MM.1S (cell line): ENCODE measurements at regions not wholly inside any gene's neighbourhood (a gene's known extent, or its start where the extent isn't known, plus 50 kb on each side); places are given as distances from the start of the nearest gene placed in this dataset.

Experiments
- EZH2phosphoT487 ChIP-seq: fragments of 300-600 bp; sonication (generic); IDR thresholded peaks from 2 replicates; pipeline ENCODE4 v1.6.1; 2018; ENCODE audit warnings: antibody characterized with exemption, low read length
- TF ChIP-seq, protein P1 (sequence below): fragments of 300-600 bp; sonication (generic); IDR thresholded peaks from 2 replicates; pipeline ENCODE4 v1.5.1; 2016; ENCODE audit warnings: antibody characterized with exemption, low read length, mixed read lengths

DNA sequence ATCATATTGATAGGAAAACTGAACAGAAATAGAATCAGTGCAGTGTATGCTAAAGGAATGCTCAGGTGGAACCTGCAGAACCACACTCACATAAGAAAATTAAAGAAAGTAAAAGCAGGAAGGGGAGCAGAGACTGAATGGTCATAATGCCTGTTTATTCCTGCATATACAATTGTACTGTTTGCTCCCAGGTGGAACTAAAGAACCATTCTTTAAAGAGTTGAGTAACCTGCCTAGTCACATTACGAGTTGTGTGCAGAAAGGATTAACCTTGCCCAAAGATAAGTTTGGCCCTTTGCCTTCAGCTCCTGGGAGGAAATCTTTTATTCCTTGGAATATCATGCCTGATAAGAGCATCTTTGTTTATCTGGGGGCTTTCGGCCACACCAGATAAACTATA, 434.7 kb downstream of the KIF2B start:
- TF ChIP-seq, protein P1, sequence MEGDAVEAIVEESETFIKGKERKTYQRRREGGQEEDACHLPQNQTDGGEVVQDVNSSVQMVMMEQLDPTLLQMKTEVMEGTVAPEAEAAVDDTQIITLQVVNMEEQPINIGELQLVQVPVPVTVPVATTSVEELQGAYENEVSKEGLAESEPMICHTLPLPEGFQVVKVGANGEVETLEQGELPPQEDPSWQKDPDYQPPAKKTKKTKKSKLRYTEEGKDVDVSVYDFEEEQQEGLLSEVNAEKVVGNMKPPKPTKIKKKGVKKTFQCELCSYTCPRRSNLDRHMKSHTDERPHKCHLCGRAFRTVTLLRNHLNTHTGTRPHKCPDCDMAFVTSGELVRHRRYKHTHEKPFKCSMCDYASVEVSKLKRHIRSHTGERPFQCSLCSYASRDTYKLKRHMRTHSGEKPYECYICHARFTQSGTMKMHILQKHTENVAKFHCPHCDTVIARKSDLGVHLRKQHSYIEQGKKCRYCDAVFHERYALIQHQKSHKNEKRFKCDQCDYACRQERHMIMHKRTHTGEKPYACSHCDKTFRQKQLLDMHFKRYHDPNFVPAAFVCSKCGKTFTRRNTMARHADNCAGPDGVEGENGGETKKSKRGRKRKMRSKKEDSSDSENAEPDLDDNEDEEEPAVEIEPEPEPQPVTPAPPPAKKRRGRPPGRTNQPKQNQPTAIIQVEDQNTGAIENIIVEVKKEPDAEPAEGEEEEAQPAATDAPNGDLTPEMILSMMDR, result no peak
- TF ChIP-seq EZH2phosphoT487, result no peak
